Endodermal cell (in vitro differentiated cells): ENCODE measurements at regions not wholly inside any gene's neighbourhood (a gene's known extent, or its start where the extent isn't known, plus 50 kb on each side); places are given as distances from the start of the nearest gene placed in this dataset.

ENCODE experiments used
- DNase-seq: peaks from one replicate; pipeline ENCODE4 v3.0.0-alpha.2; 2017
- H3K27ac ChIP-seq: 2 replicates; pipeline ENCODE4 v1.5.1; 2013; ENCODE audit warnings: mild to moderate bottlenecking, low read depth, low read length, moderate library complexity
- H3K27me3 ChIP-seq: 2 replicates; pipeline ENCODE4 v1.6.1; 2013; ENCODE audit warnings: mild to moderate bottlenecking, low read length, moderate library complexity; ENCODE audit not compliant: insufficient read depth, control insufficient read depth, poor library complexity, severe bottlenecking
- H3K36me3 ChIP-seq: 2 replicates; pipeline ENCODE4 v1.7.0; 2013; ENCODE audit warnings: mild to moderate bottlenecking, low read length, moderate library complexity; ENCODE audit not compliant: control insufficient read depth, insufficient read depth
- H3K4me1 ChIP-seq: one replicate; pipeline ENCODE4 v1.7.0; 2013; ENCODE audit warnings: low read length; ENCODE audit not compliant: control insufficient read depth, insufficient read depth
- H3K4me3 ChIP-seq: 2 replicates; pipeline ENCODE4 v1.5.1; 2013; ENCODE audit warnings: mild to moderate bottlenecking, low read length, moderate library complexity
- H3K9ac ChIP-seq: 2 replicates; pipeline ENCODE4 v1.6.1; 2013; ENCODE audit warnings: mild to moderate bottlenecking, low read length, moderate library complexity; ENCODE audit not compliant: poor library complexity, severe bottlenecking; ENCODE audit errors: extremely low read depth
- H3K9me3 ChIP-seq: 2 replicates; pipeline ENCODE4 v1.6.1; 2013; ENCODE audit warnings: mild to moderate bottlenecking, low read length, moderate library complexity; ENCODE audit not compliant: control insufficient read depth
- H3K27ac Mint-ChIP-seq: 2 replicates; pipeline ENCODE4 v1.8.0; 2020; ENCODE audit warnings: mixed read lengths
- H3K27me3 Mint-ChIP-seq: 2 replicates; pipeline ENCODE4 v1.8.0; 2021; ENCODE audit warnings: mild to moderate bottlenecking, mixed read lengths; ENCODE audit not compliant: insufficient read depth
- H3K36me3 Mint-ChIP-seq: 2 replicates; pipeline ENCODE4 v1.8.0; 2020; ENCODE audit warnings: low read depth, mixed read lengths
- H3K4me1 Mint-ChIP-seq: 2 replicates; pipeline ENCODE4 v1.8.0; 2020; ENCODE audit warnings: mixed read lengths
- H3K4me3 Mint-ChIP-seq: 2 replicates; pipeline ENCODE4 v1.8.0; 2020; ENCODE audit warnings: mild to moderate bottlenecking, moderate library complexity, mixed read lengths
- H3K9me3 Mint-ChIP-seq: 2 replicates; pipeline ENCODE4 v1.8.0; 2020; ENCODE audit warnings: mild to moderate bottlenecking, mixed read lengths
- CTCF ChIP-seq: fragments of 200-600 bp; sonication (generic); conservative IDR thresholded peaks from 2 replicates; pipeline ENCODE4 v1.5.0; 2021; ENCODE audit warnings: antibody characterized with exemption, mild to moderate bottlenecking
- WGBS, 2 experiments: methylation state at CpG; one replicate each; pipeline versions ENCODE4 v1.1.5 to v1.1.7; 2013; ENCODE audit warnings: missing lambda C conversion rate in 2 of 2, mixed read lengths in 1 of 2; ENCODE audit not compliant: insufficient coverage in 1 of 2, insufficient read length in 1 of 2; 5-methylcytosine and 5-hydroxymethylcytosine counted together

- Histone ChIP-seq H3K4me1 (no peaks in the 10 kb centered on the region), H3K4me3 (no peak overlapping the region), H3K27ac (no peak overlapping the region), H3K36me3 (no peaks in the 10 kb centered on the region), H3K27me3 (peaks cover 18% of the 10 kb centered on the region), H3K9ac (no peak overlapping the region), H3K9me3 (peaks cover 21% of the 10 kb centered on the region)
- peak; percentile 63 for DNase-seq
- H3K27me3 Mint-ChIP-seq, result peaks cover 5% of the 10 kb centered on the region
- H3K36me3 Mint-ChIP-seq, result peaks cover 3% of the 10 kb centered on the region
- H3K9me3 Mint-ChIP-seq, result peaks cover 14% of the 10 kb centered on the region
- H3K27ac Mint-ChIP-seq, result no peak overlapping the region
- peaks cover 3% of the 10 kb centered on the region for H3K4me1 Mint-ChIP-seq
- TF ChIP-seq CTCF, result no peak
- no peak overlapping the region for H3K4me3 Mint-ChIP-seq
- WGBS, 2 experiments, result 63 to 100% methylated on average over 2 to 4 of the region's 4 CpGs
Measured at GRCh38 chr9:12069366-12069765, 623.8 kb upstream of the TYRP1 start.

- no peak for DNase-seq
- no peak overlapping the region for H3K9ac ChIP-seq
Measured at GRCh38 chr9:12085399-12085798, 607.8 kb upstream of the TYRP1 start.

GRCh38 chr9:12091865-12092527 is 601.2 kb upstream of the TYRP1 start:
- 79 to 89% methylated on average over 6 of the region's 6 CpGs for WGBS, 2 experiments
- Histone ChIP-seq H3K9me3 (no peaks in the 10 kb centered on the region), H3K9ac (no peak overlapping the region), H3K36me3 (no peaks in the 10 kb centered on the region), H3K4me1 (no peaks in the 10 kb centered on the region), H3K27me3 (no peaks in the 10 kb centered on the region), H3K4me3 (no peak overlapping the region), H3K27ac (no peak overlapping the region)
- DNase-seq, result peak; percentile 55
- Mint-ChIP-seq H3K9me3 (no peaks in the 10 kb centered on the region), H3K4me3 (no peak overlapping the region), H3K27me3 (no peaks in the 10 kb centered on the region), H3K36me3 (no peaks in the 10 kb centered on the region), H3K4me1 (no peaks in the 10 kb centered on the region), H3K27ac (no peak overlapping the region)
- TF ChIP-seq CTCF, result peak; percentile 37

More at GRCh38 chr9:12085399-12085798, 607.8 kb upstream of the TYRP1 start:
- no peak for TF ChIP-seq CTCF
- no peak overlapping the region for H3K27ac ChIP-seq
- no peaks in the 10 kb centered on the region for H3K4me1 ChIP-seq
- H3K27ac Mint-ChIP-seq, result no peak overlapping the region
- H3K36me3 ChIP-seq, result no peaks in the 10 kb centered on the region
- no peak overlapping the region for H3K4me3 Mint-ChIP-seq
- H3K4me3 ChIP-seq, result no peak overlapping the region
- H3K4me1 Mint-ChIP-seq, result peaks cover 2% of the 10 kb centered on the region
- no peaks in the 10 kb centered on the region for H3K27me3 Mint-ChIP-seq
- no peaks in the 10 kb centered on the region for H3K36me3 Mint-ChIP-seq
- no peaks in the 10 kb centered on the region for H3K9me3 ChIP-seq
- H3K27me3 ChIP-seq, result no peaks in the 10 kb centered on the region
- H3K9me3 Mint-ChIP-seq, result no peaks in the 10 kb centered on the region
